ENCODE measurements at regions not wholly inside any gene's neighbourhood (a gene's known extent, or its start where the extent isn't known, plus 50 kb on each side); places are given as distances from the start of the nearest gene placed in this dataset.

DNA sequence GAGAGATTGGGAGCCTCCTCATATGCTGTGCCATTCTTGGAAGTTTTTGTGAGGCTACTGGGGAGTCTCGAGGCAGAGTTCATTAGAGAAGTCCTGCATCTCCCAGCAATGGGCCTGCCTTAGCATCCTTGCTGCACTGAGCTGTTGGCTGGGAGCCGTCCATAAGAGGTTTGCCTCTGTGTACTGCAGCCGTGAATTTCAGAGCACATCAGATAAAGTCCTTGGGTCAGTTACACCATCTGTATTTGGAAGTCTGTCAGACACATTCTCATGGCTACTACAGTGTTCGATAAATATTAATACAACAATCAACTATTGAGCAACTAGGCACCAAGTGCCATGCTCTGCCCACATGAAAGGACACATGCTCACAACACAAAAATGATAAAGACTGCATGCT, 100.5 kb upstream of the SEC61G start:
- Histone ChIP-seq H3K27me3 (no peaks in the 10 kb centered on the region), H3K9me3 (no peaks in the 10 kb centered on the region), H3K4me3 (no peak overlapping the region), H3K9ac (ENCODE audit: low read depth in 2 of 2, low read length in 2 of 2) (no peak overlapping the region), H3K36me3 (no peaks in the 10 kb centered on the region), H3K4me1 (no peaks in the 10 kb centered on the region), H3K27ac (no peak overlapping the region)
- no peak for DNase-seq
- intact Hi-C loops (cut with DNase I) = no loop called here
- TF ChIP-seq, protein P1, sequence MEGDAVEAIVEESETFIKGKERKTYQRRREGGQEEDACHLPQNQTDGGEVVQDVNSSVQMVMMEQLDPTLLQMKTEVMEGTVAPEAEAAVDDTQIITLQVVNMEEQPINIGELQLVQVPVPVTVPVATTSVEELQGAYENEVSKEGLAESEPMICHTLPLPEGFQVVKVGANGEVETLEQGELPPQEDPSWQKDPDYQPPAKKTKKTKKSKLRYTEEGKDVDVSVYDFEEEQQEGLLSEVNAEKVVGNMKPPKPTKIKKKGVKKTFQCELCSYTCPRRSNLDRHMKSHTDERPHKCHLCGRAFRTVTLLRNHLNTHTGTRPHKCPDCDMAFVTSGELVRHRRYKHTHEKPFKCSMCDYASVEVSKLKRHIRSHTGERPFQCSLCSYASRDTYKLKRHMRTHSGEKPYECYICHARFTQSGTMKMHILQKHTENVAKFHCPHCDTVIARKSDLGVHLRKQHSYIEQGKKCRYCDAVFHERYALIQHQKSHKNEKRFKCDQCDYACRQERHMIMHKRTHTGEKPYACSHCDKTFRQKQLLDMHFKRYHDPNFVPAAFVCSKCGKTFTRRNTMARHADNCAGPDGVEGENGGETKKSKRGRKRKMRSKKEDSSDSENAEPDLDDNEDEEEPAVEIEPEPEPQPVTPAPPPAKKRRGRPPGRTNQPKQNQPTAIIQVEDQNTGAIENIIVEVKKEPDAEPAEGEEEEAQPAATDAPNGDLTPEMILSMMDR (IDR thresholded peaks at IDR 0.05) = no peak

DNA sequence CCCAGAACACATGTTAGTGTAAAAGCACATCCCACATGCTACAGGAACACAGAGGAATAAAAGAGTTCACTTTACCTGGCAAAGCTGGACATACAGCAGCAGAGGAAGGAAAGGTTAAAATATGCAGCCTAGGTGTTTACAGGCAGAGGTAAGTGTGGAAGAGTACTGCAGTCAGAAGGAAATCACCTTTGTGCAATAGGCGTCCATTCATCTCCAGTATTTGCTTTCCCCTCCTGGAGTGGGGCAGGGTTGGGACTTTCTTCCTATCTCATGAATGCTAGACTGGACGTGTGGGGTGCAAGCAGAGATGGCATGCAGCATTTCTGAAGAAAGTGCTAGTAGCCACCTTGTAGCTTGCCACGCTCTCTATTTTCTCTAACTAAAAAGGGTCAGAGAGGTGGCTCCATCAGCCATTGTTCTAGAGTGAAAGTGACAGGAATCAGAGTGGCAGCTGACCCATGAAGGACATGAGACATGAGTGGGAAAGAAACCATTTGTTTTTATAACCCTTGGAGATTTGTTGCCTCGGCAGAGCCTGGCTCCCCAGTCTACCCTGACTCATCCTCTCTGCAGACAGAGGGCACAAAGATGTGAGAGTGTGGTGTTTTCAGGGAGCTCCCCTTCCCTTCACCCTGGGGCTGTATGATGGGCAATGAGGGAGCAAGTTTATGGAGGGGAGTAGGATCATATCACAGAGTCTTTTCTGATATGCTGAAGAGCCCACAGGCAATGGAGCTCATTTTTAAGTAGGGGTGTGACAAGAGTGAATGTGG, 101.2 kb upstream of the SEC61G start:
- TF ChIP-seq, protein P1 (IDR thresholded peaks at IDR 0.05) = no peak
- no peak for DNase-seq
- intact Hi-C loops (cut with DNase I) = no loop called here
- Histone ChIP-seq H3K9ac (ENCODE audit: low read depth in 2 of 2, low read length in 2 of 2) (no peak overlapping the region), H3K36me3 (no peaks in the 10 kb centered on the region), H3K4me1 (no peaks in the 10 kb centered on the region), H3K4me3 (no peak overlapping the region), H3K27ac (no peak overlapping the region), H3K9me3 (no peaks in the 10 kb centered on the region), H3K27me3 (no peaks in the 10 kb centered on the region)

DNA sequence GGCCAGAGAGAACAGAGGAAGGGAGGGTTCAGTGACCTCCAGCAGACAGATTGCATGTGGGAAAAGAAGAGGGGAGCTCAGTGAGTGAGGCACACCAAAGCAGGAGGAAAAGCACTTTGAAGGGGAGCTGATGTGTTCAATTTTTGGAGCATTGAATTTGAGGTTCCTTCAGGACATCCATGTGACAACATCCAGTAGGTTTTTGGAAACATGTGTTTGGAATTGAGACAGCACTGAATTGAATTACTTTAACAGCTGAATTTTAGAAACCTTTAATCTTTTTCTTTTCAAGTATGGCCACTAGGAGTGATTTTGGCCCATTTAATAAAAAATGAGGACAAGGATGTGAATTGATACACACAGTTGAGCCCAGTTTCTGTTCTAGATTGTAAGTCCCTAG, 101.8 kb upstream of the SEC61G start:
- intact Hi-C loops (cut with DNase I) = no loop called here
- TF ChIP-seq, protein P1 (IDR thresholded peaks at IDR 0.05) = no peak
- H3K9ac ChIP-seq (ENCODE audit: low read depth in 2 of 2, low read length in 2 of 2) = no peak overlapping the region

GRCh38 chr7:54864663-54865062, 105.7 kb upstream of the SEC61G start:
- no peaks in the 10 kb centered on the region for H3K36me3 ChIP-seq
- no peaks in the 10 kb centered on the region for H3K27me3 ChIP-seq
- no peaks in the 10 kb centered on the region for H3K9me3 ChIP-seq
- no peak for DNase-seq
- intact Hi-C loops (cut with DNase I) = no loop called here
- TF ChIP-seq, protein P1 (IDR thresholded peaks at IDR 0.05) = no peak
- no peak overlapping the region for H3K27ac ChIP-seq
- no peak overlapping the region for H3K4me3 ChIP-seq
- no peak overlapping the region for H3K9ac ChIP-seq (ENCODE audit: low read depth in 2 of 2, low read length in 2 of 2)
- H3K4me1 ChIP-seq = no peaks in the 10 kb centered on the region

More for the DNA sequence above, 101.8 kb upstream of the SEC61G start:
- H3K36me3 ChIP-seq = no peaks in the 10 kb centered on the region
- DNase-seq = no peak
- H3K9me3 ChIP-seq = no peaks in the 10 kb centered on the region
- H3K27me3 ChIP-seq = no peaks in the 10 kb centered on the region
- no peaks in the 10 kb centered on the region for H3K4me1 ChIP-seq
- H3K27ac ChIP-seq = no peak overlapping the region
- H3K4me3 ChIP-seq = no peak overlapping the region

DNA sequence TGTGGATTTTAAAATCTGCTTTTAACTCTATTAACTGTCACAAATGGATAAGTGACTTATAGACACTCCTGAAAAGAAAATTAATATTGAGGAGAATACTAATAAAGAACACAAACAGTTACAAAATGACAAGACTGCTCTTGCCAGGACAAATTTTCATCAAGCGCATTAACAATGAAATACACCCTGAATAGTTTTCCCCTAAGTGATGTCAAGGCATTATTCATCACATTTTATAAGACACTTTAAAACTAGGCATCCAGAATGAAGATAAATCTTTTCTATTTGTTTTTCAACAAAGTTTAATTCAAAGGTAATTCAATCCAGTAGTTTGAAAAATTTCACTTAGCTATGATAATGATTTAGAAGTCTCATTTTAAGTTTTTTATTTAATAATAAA, 110.5 kb upstream of the SEC61G start:
- TF ChIP-seq, protein P1 (IDR thresholded peaks at IDR 0.05) = no peak
- intact Hi-C loops (cut with DNase I) = no loop called here
- H3K36me3 ChIP-seq = no peaks in the 10 kb centered on the region
- H3K27ac ChIP-seq = no peak overlapping the region
- H3K9ac ChIP-seq (ENCODE audit: low read depth in 2 of 2, low read length in 2 of 2) = no peak overlapping the region
- H3K4me1 ChIP-seq = no peaks in the 10 kb centered on the region
- no peak overlapping the region for H3K4me3 ChIP-seq
- H3K27me3 ChIP-seq = no peaks in the 10 kb centered on the region
- no peak for DNase-seq
- H3K9me3 ChIP-seq = no peaks in the 10 kb centered on the region
